ENCODE measurements at regions not wholly inside any gene's neighbourhood (a gene's known extent, or its start where the extent isn't known, plus 50 kb on each side); places are given as distances from the start of the nearest gene placed in this dataset.

DNA sequence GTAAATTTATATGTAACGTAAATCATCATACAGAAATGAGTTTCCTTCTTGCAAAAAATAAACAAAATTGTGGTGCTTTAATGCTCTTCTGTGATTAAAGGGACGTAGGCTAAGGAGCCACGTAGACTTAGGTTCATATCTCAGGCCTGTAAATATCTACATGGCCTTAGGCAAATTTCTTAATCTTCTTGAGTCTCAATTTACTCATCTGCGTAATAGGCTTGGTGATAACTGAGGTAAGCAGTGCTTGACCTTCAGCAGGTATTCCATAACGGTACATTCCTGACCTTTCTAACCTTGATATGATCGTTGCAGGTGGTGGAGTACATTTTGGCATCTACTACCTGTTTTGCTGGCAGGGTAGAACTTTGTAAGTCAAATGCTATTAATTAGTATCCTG, 65.2 kb upstream of the TLR3 start:
- Histone ChIP-seq H3K27me3 (no peaks in the 10 kb centered on the region), H3K4me1 (ENCODE audit: insufficient read depth) (peaks cover 4% of the 10 kb centered on the region), H3K9me3 (no peaks in the 10 kb centered on the region), H3K36me3 (no peaks in the 10 kb centered on the region), H3K4me3 (no peak overlapping the region), H3K27ac (no peak overlapping the region)
- WGBS, 3 donors = 83 to 86% (median 85%) methylated on average over 6 of the region's 6 CpGs
- intact Hi-C loops (cut with DNase I) = no loop called here
- no peak for DNase-seq
- TF ChIP-seq POLR2A (IDR thresholded peaks at IDR 0.05) (no peak), EP300 (IDR thresholded peaks at IDR 0.05) (no peak), CTCF (IDR thresholded peaks at IDR 0.05) (no peak)

- intact Hi-C loops (cut with DNase I) = no loop called here
- Histone ChIP-seq H3K9me3 (no peaks in the 10 kb centered on the region), H3K4me1 (ENCODE audit: insufficient read depth) (no peaks in the 10 kb centered on the region), H3K36me3 (no peaks in the 10 kb centered on the region), H3K4me3 (no peak overlapping the region), H3K27me3 (no peaks in the 10 kb centered on the region), H3K27ac (no peak overlapping the region)
- no peak for DNase-seq
- WGBS, 3 donors = 88 to 97% (median 94%) methylated on average over 5 of the region's 5 CpGs
- TF ChIP-seq EP300 (IDR thresholded peaks at IDR 0.05) = no peak
- TF ChIP-seq POLR2A (IDR thresholded peaks at IDR 0.05) = no peak
- no peak for TF ChIP-seq CTCF (IDR thresholded peaks at IDR 0.05)
These were observed 60.9 kb upstream of the TLR3 start for GRCh38 chr4:186008057-186008456.

DNA sequence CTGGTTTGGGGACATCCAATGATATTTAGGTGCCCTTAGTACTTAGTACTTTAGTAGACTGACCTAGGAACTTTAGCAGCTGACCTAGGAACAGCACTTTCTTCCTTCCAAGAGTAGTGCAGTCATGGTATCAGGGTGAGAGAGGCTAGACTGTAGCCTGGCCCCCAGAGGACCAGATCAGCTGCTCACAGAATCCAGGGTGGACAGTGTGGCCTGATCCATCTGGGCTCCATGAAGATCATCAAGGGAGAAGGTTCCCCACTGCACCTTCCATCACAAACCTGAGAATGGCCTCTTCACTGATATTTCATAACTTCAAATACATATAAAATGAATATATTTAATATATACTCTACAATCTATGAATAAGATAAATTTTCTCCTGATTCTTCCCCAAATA, 59.0 kb upstream of the TLR3 start:
- intact Hi-C loops (cut with DNase I) = no loop called here
- H3K9me3 ChIP-seq = no peaks in the 10 kb centered on the region
- H3K27me3 ChIP-seq = no peaks in the 10 kb centered on the region
- no peaks in the 10 kb centered on the region for H3K4me1 ChIP-seq (ENCODE audit: insufficient read depth)
- DNase-seq = no peak
- no peak overlapping the region for H3K27ac ChIP-seq
- H3K4me3 ChIP-seq = no peak overlapping the region
- TF ChIP-seq POLR2A (IDR thresholded peaks at IDR 0.05) = no peak
- TF ChIP-seq CTCF (IDR thresholded peaks at IDR 0.05) = no peak
- TF ChIP-seq EP300 (IDR thresholded peaks at IDR 0.05) = no peak
- no peaks in the 10 kb centered on the region for H3K36me3 ChIP-seq

DNA sequence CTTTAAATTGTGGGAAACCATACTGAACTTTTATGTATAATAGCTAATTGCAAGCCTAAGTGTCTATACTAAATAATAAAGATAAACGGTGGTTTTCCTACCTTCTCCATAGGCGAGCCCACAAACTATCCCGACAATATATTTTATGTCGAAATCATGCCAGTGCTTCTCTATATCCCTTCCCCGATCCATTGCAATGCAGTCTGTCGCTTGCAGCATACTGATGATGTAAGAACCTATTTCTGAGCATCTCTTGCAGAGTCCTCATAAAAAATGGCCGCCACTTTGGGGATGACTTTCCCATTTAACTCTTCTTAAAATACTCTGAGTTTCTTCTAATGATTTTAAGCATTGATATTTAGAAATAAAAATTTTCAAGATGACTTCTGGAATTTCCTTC, 58.1 kb upstream of the TLR3 start:
- H3K9me3 ChIP-seq = no peaks in the 10 kb centered on the region
- no peak overlapping the region for H3K4me3 ChIP-seq
- WGBS, 3 donors = 95 to 97% (median 96%) methylated on average over 7 of the region's 7 CpGs
- H3K27ac ChIP-seq = no peak overlapping the region
- no peaks in the 10 kb centered on the region for H3K36me3 ChIP-seq
- H3K4me1 ChIP-seq (ENCODE audit: insufficient read depth) = no peaks in the 10 kb centered on the region
- DNase-seq = no peak
- intact Hi-C loops (cut with DNase I) = no loop called here
- H3K27me3 ChIP-seq = no peaks in the 10 kb centered on the region
- no peak for TF ChIP-seq CTCF (IDR thresholded peaks at IDR 0.05)
- TF ChIP-seq POLR2A (IDR thresholded peaks at IDR 0.05) = no peak
- no peak for TF ChIP-seq EP300 (IDR thresholded peaks at IDR 0.05)

- no peak for DNase-seq
- 96 to 97% (median 97%) methylated on average over 14 of the region's 14 CpGs for WGBS, 3 donors
- H3K9me3 ChIP-seq = no peaks in the 10 kb centered on the region
- no peaks in the 10 kb centered on the region for H3K36me3 ChIP-seq
- no peaks in the 10 kb centered on the region for H3K27me3 ChIP-seq
- H3K4me3 ChIP-seq = no peak overlapping the region
- TF ChIP-seq EP300 (IDR thresholded peaks at IDR 0.05) = no peak
- no peak overlapping the region for H3K27ac ChIP-seq
- intact Hi-C loops (cut with DNase I) = no loop called here
- H3K4me1 ChIP-seq (ENCODE audit: insufficient read depth) = no peaks in the 10 kb centered on the region
These were observed 56.9 kb upstream of the TLR3 start for GRCh38 chr4:186012071-186012470.

All from ovary (tissue), 7 donors.